ENCODE measurements at regions not wholly inside any gene's neighbourhood (a gene's known extent, or its start where the extent isn't known, plus 50 kb on each side); places are given as distances from the start of the nearest gene placed in this dataset.

DNA sequence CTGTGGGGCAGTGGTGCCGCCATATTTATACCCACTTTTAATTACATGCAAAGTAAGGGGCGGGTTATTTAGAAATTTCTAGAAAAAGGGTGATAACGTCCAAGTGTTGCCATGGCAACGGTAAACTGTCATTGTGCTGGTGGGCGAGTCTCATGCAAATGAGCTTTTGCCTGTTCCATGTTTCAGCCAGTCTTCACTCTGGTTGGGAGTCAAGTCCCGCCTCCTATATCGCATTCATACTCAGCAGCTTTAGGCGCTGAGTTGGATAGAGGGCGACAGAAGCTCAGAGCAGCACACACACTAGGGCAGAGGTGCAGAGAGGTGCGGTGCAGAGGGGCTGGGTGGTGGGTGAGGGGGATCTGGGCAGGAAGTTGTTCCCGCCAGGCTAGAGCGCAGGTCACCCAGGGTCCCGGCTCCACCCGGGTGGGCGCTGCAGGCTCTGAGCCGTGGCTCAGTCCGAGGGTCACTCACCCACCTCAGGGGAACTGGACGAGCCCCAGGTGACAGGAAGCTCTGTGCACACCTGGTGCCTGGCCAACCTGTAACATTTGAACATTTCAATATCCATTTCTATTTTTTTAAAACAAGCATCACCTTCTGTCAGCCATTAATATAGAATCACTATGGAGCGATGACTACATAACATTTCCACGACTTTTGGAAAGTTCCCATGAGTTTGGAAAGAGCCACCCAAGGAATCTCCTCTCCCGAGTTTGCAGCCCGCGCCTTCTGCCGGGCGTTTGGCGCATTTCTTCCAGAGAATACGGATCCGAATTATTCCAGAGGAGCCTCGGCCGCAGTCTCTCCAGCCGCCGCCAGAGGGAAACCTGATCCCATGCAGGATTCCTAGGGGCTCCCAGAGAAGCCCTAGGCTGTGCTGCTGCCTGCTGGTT lies 89.1 kb upstream of the PHACTR3 start:
- no peak overlapping the region for H2AFZ ChIP-seq (ENCODE audit: insufficient read depth, low read length, poor library complexity)
- peak; percentile 70 to 88 for DNase-seq
- no peaks in the 10 kb centered on the region for H3K36me3 ChIP-seq (ENCODE audit: control insufficient read depth in 1 of 2, insufficient read depth in 2 of 2, low read length in 2 of 2)
- no peak overlapping the region for H4K8ac ChIP-seq (ENCODE audit: low read depth, low read length)
- H2AK5ac ChIP-seq (ENCODE audit: low read length), result no peak overlapping the region
- no peak overlapping the region for H3K4ac ChIP-seq (ENCODE audit: low read depth, low read length)
- H3K4me3 ChIP-seq (ENCODE audit: low read depth, low read length), result no peak overlapping the region
- no peak overlapping the region for H2BK120ac ChIP-seq (ENCODE audit: insufficient read depth, low read length, poor library complexity)
- H3K27me3 ChIP-seq (ENCODE audit: insufficient read depth, low read length), result no peaks in the 10 kb centered on the region
- H3K23ac ChIP-seq (ENCODE audit: low read length), result no peak overlapping the region
- no peak overlapping the region for H3K9ac ChIP-seq (ENCODE audit: low read length)
- no peaks in the 10 kb centered on the region for H3K9me3 ChIP-seq (ENCODE audit: insufficient read depth, low read depth, low read length)
- no peaks in the 10 kb centered on the region for H3K79me1 ChIP-seq (ENCODE audit: low read length)
- no peaks in the 10 kb centered on the region for H3K4me1 ChIP-seq (ENCODE audit: control insufficient read depth in 1 of 2, insufficient read depth in 2 of 2, low read length in 2 of 2)
- no peak overlapping the region for H2BK12ac ChIP-seq (ENCODE audit: low read length)
- no peak overlapping the region for H3K4me2 ChIP-seq (ENCODE audit: low read length)
- H3K14ac ChIP-seq (ENCODE audit: low read length), result no peak overlapping the region
- H2BK5ac ChIP-seq (ENCODE audit: low read depth, low read length, poor library complexity), result no peak overlapping the region
- H3K27ac ChIP-seq (ENCODE audit: low read depth, low read length), result no peak overlapping the region
- no peaks in the 10 kb centered on the region for H3K79me2 ChIP-seq (ENCODE audit: control insufficient read depth, insufficient read depth, low read length, poor library complexity)
- no CpG with 5 or more reads among the region's 32 CpGs for WGBS (ENCODE audit: extremely low coverage, insufficient coverage, insufficient read length)
- H4K91ac ChIP-seq (ENCODE audit: low read depth, low read length), result no peak overlapping the region
- H4K12ac ChIP-seq (ENCODE audit: low read depth, low read length), result no peak overlapping the region
- no peak overlapping the region for H3K18ac ChIP-seq (ENCODE audit: low read length)

DNA sequence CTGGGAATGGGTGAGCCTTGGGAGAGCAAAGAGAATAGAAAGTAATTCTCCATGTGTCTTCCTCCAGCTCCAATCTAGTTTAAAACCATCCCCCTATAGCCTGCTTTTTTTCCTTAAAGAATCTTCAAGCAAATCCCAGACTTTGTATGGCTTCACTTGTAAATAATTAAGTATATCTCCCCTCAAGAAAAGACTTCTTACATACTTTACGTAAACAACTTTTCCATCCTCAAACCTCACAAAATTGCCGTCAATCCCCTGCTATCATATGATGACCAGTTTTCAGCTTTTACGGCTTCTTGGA lies 88.5 kb upstream of the PHACTR3 start:
- no peaks in the 10 kb centered on the region for H3K79me1 ChIP-seq (ENCODE audit: low read length)
- H3K4me2 ChIP-seq (ENCODE audit: low read length), result no peak overlapping the region
- H3K4me1 ChIP-seq (ENCODE audit: control insufficient read depth in 1 of 2, insufficient read depth in 2 of 2, low read length in 2 of 2), result no peaks in the 10 kb centered on the region
- no peak overlapping the region for H3K23ac ChIP-seq (ENCODE audit: low read length)
- no peak overlapping the region for H4K12ac ChIP-seq (ENCODE audit: low read depth, low read length)
- no peak overlapping the region for H2AFZ ChIP-seq (ENCODE audit: insufficient read depth, low read length, poor library complexity)
- WGBS (ENCODE audit: extremely low coverage, insufficient coverage, insufficient read length), result 100% methylated on average over 2 of the region's 3 CpGs
- no peak overlapping the region for H2AK5ac ChIP-seq (ENCODE audit: low read length)
- no peaks in the 10 kb centered on the region for H3K79me2 ChIP-seq (ENCODE audit: control insufficient read depth, insufficient read depth, low read length, poor library complexity)
- H3K9ac ChIP-seq (ENCODE audit: low read length), result no peak overlapping the region
- no peak overlapping the region for H3K27ac ChIP-seq (ENCODE audit: low read depth, low read length)
- H3K4me3 ChIP-seq (ENCODE audit: low read depth, low read length), result no peak overlapping the region
- H3K27me3 ChIP-seq (ENCODE audit: insufficient read depth, low read length), result no peaks in the 10 kb centered on the region
- no peaks in the 10 kb centered on the region for H3K9me3 ChIP-seq (ENCODE audit: insufficient read depth, low read depth, low read length)
- no peak overlapping the region for H4K8ac ChIP-seq (ENCODE audit: low read depth, low read length)
- H2BK120ac ChIP-seq (ENCODE audit: insufficient read depth, low read length, poor library complexity), result no peak overlapping the region
- H3K36me3 ChIP-seq (ENCODE audit: control insufficient read depth in 1 of 2, insufficient read depth in 2 of 2, low read length in 2 of 2), result no peaks in the 10 kb centered on the region
- no peak overlapping the region for H4K91ac ChIP-seq (ENCODE audit: low read depth, low read length)
- no peak overlapping the region for H2BK12ac ChIP-seq (ENCODE audit: low read length)
- no peak overlapping the region for H2BK5ac ChIP-seq (ENCODE audit: low read depth, low read length, poor library complexity)
- H3K4ac ChIP-seq (ENCODE audit: low read depth, low read length), result no peak overlapping the region
- H3K14ac ChIP-seq (ENCODE audit: low read length), result no peak overlapping the region
- no peak for DNase-seq
- H3K18ac ChIP-seq (ENCODE audit: low read length), result no peak overlapping the region

DNA sequence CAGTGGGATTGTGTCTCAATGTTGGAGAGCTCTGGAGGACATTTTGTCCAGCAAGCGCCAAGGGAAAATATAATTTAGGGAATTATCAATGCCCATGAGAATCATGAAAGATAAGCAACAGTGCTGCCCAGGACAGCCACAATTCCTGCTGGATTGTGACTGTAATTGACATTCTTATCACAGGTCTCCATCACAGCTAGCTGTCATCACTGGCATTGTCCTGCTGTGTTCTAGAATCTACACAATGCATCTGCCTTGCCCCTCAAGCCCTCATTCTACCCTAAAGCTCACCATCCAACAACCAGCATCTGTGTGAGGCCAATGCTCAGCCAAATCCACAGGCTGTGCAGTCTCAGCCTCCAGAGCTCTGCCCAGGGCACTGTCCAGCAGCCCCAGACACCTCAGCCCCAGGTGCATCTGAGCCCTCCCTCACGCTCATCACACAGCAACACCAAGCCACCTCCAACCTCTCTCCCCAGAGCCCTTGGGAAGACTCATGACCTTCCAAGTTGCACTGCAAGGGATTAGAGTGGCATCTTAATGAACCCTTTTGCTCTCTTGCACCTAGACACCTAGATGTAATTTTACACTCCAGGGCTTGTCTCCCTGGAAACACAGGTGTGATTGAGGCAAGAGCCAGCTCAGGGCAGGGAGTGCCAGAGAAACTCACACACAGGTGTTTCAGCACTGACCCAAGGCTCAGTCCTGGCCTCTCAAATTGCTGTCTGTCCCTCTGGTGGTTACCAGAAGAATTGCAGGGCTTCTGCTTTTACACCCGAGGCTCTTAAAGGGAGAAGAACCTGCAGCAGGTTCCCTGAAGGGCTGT lies 85.2 kb upstream of the PHACTR3 start:
- Histone ChIP-seq H3K18ac (ENCODE audit: low read length) (no peak overlapping the region), H3K23ac (ENCODE audit: low read length) (no peak overlapping the region), H3K9ac (ENCODE audit: low read length) (no peak overlapping the region), H2BK5ac (ENCODE audit: low read depth, low read length, poor library complexity) (no peak overlapping the region), H3K27ac (ENCODE audit: low read depth, low read length) (no peak overlapping the region), H2AFZ (ENCODE audit: insufficient read depth, low read length, poor library complexity) (no peak overlapping the region), H2BK120ac (ENCODE audit: insufficient read depth, low read length, poor library complexity) (no peak overlapping the region), H3K27me3 (ENCODE audit: insufficient read depth, low read length) (no peaks in the 10 kb centered on the region), H2AK5ac (ENCODE audit: low read length) (no peak overlapping the region), H3K4me1 (ENCODE audit: control insufficient read depth in 1 of 2, insufficient read depth in 2 of 2, low read length in 2 of 2) (no peaks in the 10 kb centered on the region), H3K4me2 (ENCODE audit: low read length) (no peak overlapping the region), H4K12ac (ENCODE audit: low read depth, low read length) (no peak overlapping the region), H3K4ac (ENCODE audit: low read depth, low read length) (no peak overlapping the region), H4K91ac (ENCODE audit: low read depth, low read length) (no peak overlapping the region), H3K79me1 (ENCODE audit: low read length) (no peaks in the 10 kb centered on the region), H3K9me3 (ENCODE audit: insufficient read depth, low read depth, low read length) (no peaks in the 10 kb centered on the region), H4K8ac (ENCODE audit: low read depth, low read length) (no peak overlapping the region), H3K4me3 (ENCODE audit: low read depth, low read length) (no peak overlapping the region), H3K79me2 (ENCODE audit: control insufficient read depth, insufficient read depth, low read length, poor library complexity) (no peaks in the 10 kb centered on the region), H3K36me3 (ENCODE audit: control insufficient read depth in 1 of 2, insufficient read depth in 2 of 2, low read length in 2 of 2) (no peaks in the 10 kb centered on the region), H2BK12ac (ENCODE audit: low read length) (no peak overlapping the region), H3K14ac (ENCODE audit: low read length) (no peak overlapping the region)
- DNase-seq, result peak; percentile 30 to 86
- WGBS (ENCODE audit: extremely low coverage, insufficient coverage, insufficient read length), result no CpG with 5 or more reads among the region's 3 CpGs

DNA sequence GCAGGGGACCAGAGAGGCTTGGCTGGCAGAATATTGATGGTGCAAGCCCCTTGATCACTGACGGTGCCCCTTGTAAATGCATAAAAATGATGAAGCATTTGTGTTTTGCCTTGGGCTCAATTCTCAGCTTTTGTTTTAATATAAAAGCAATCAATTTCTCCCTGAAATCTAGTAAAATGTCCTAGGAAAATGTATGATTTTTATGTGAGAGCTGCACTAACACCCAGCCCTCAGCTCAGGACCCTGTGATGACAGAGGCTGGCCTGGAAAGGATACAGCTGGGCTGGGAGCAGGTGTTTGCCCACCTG lies 84.7 kb upstream of the PHACTR3 start:
- H2AFZ ChIP-seq (ENCODE audit: insufficient read depth, low read length, poor library complexity), result no peak overlapping the region
- H3K79me2 ChIP-seq (ENCODE audit: control insufficient read depth, insufficient read depth, low read length, poor library complexity), result no peaks in the 10 kb centered on the region
- H3K79me1 ChIP-seq (ENCODE audit: low read length), result no peaks in the 10 kb centered on the region
- no peak overlapping the region for H3K4ac ChIP-seq (ENCODE audit: low read depth, low read length)
- WGBS (ENCODE audit: extremely low coverage, insufficient coverage, insufficient read length), result no CpG with 5 or more reads among the region's 1 CpG
- H3K27ac ChIP-seq (ENCODE audit: low read depth, low read length), result no peak overlapping the region
- H4K8ac ChIP-seq (ENCODE audit: low read depth, low read length), result no peak overlapping the region
- no peak overlapping the region for H2BK5ac ChIP-seq (ENCODE audit: low read depth, low read length, poor library complexity)
- H3K9ac ChIP-seq (ENCODE audit: low read length), result no peak overlapping the region
- H3K4me3 ChIP-seq (ENCODE audit: low read depth, low read length), result no peak overlapping the region
- H3K4me2 ChIP-seq (ENCODE audit: low read length), result no peak overlapping the region
- no peak overlapping the region for H4K91ac ChIP-seq (ENCODE audit: low read depth, low read length)
- no peak overlapping the region for H4K12ac ChIP-seq (ENCODE audit: low read depth, low read length)
- no peaks in the 10 kb centered on the region for H3K4me1 ChIP-seq (ENCODE audit: control insufficient read depth in 1 of 2, insufficient read depth in 2 of 2, low read length in 2 of 2)
- H3K36me3 ChIP-seq (ENCODE audit: control insufficient read depth in 1 of 2, insufficient read depth in 2 of 2, low read length in 2 of 2), result no peaks in the 10 kb centered on the region
- H2AK5ac ChIP-seq (ENCODE audit: low read length), result no peak overlapping the region
- H2BK120ac ChIP-seq (ENCODE audit: insufficient read depth, low read length, poor library complexity), result no peak overlapping the region
- DNase-seq, result no peak
- no peaks in the 10 kb centered on the region for H3K27me3 ChIP-seq (ENCODE audit: insufficient read depth, low read length)
- no peak overlapping the region for H3K14ac ChIP-seq (ENCODE audit: low read length)
- no peak overlapping the region for H2BK12ac ChIP-seq (ENCODE audit: low read length)
- H3K18ac ChIP-seq (ENCODE audit: low read length), result no peak overlapping the region
- no peaks in the 10 kb centered on the region for H3K9me3 ChIP-seq (ENCODE audit: insufficient read depth, low read depth, low read length)
- no peak overlapping the region for H3K23ac ChIP-seq (ENCODE audit: low read length)
